GM12875 (cell line): ENCODE measurements at regions not wholly inside any gene's neighbourhood (a gene's known extent, or its start where the extent isn't known, plus 50 kb on each side); places are given as distances from the start of the nearest gene placed in this dataset.
"Not testable (repeated sequence)": the region's sequence is repeated elsewhere in the genome, so short reads cannot be mapped to it uniquely, and the experiment has no call there.

Source experiments
- H3K4me3 ChIP-seq: one replicate; pipeline ENCODE4 v1.5.1; 2011; ENCODE audit warnings: low read depth, low read length, control low read depth
- TF ChIP-seq, protein P1 (sequence below): IDR thresholded peaks from 2 replicates; pipeline ENCODE4 v1.5.1; 2011; ENCODE audit warnings: low read depth, mild to moderate bottlenecking, control low read depth, inconsistent platforms, low read length, moderate library complexity, borderline replicate concordance; ENCODE audit not compliant: insufficient read depth

DNA sequence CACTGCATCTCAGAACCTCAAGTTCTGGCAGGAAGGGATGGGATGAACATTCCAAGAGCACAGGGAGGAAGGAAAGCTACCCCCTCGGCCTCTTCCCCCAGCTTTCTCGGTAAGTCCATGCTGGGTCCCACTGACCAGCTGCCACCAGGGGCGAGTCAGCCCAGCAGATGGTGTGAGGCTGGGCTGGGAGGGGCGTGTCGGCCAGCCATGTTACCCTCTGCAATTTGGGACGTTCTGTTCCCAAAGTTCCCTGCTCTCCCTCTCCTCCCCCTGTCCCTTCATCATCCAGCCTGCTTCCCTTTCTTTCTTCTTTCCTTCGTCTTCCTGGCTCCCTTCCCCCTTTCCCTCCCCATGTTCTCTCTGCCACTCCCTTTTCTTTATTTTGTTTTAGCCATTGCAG, 74.3 kb upstream of the TNP1 start:
- TF ChIP-seq, protein P1, sequence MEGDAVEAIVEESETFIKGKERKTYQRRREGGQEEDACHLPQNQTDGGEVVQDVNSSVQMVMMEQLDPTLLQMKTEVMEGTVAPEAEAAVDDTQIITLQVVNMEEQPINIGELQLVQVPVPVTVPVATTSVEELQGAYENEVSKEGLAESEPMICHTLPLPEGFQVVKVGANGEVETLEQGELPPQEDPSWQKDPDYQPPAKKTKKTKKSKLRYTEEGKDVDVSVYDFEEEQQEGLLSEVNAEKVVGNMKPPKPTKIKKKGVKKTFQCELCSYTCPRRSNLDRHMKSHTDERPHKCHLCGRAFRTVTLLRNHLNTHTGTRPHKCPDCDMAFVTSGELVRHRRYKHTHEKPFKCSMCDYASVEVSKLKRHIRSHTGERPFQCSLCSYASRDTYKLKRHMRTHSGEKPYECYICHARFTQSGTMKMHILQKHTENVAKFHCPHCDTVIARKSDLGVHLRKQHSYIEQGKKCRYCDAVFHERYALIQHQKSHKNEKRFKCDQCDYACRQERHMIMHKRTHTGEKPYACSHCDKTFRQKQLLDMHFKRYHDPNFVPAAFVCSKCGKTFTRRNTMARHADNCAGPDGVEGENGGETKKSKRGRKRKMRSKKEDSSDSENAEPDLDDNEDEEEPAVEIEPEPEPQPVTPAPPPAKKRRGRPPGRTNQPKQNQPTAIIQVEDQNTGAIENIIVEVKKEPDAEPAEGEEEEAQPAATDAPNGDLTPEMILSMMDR = no peak

DNA sequence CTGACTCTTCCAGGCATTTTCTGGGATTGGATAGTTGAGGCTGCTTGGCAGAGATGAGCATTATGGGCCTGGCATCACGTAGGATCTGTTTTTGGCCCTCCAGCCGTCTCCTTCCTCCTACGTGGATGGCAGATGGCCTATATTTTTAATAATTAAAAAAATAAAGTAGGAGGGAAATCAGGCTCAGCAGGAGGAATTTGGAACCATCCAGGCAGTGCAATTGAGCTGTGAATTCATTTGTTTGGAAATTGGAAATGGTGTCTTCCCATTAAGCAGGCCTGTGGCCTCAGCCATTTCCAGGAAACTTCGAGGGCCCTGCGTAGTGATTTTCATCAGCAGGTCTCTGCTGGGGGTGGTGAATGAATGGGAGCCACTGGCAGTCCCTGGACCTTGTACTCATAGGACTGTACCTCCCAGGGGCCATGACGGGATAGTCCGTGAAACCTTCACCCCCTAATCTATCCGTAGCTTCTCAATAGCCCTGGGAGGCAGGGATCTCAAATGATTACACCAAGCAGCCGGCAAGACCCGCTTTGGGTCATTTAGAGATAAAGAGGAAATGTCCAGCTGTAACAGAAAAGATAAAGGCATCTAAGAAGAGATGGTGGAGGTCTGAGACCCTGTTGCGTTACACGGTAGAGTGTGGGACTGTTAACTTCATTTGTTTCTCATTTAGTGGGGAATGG, 73.1 kb upstream of the TNP1 start:
- no peak overlapping the region for H3K4me3 ChIP-seq
- TF ChIP-seq, protein P1 = no peak

More for the DNA sequence above, 74.3 kb upstream of the TNP1 start:
- H3K4me3 ChIP-seq = no peak overlapping the region

DNA sequence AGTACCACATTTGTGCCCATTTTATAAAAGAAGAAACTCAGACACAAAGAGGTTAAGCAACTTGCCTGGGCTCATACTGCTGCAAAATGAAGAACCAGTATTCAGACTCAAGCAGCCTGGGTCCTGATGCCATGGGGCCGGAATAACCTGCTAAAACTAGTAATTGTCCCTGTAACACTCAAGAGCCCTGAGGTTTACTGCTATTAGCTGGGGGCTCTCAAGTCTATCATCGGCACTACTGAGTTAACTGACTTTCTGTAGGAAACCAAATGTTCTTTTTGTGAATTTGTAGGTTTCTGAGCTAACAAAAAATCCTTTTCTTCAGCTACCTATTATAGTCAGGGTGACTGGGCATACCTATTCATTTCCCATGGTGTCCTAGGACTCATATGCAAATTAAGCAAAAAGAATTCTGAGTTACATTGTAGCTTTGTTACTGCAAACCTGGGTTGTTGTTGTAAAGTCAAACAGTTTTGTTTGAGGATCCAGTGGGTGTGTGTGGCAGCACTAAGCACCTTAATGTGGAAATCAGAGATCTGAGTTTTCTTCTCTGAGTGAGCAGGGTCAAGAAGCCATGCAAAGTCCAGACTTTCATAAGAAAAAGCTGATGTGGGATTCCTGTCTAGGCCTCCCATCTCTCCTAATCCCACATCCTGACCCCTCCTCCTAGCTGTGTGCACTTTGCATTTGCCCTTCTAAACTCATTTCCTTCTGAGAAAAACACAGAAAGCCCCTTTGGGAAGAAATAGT, 72.4 kb upstream of the TNP1 start:
- TF ChIP-seq, protein P1 = no peak
- no peak overlapping the region for H3K4me3 ChIP-seq

DNA sequence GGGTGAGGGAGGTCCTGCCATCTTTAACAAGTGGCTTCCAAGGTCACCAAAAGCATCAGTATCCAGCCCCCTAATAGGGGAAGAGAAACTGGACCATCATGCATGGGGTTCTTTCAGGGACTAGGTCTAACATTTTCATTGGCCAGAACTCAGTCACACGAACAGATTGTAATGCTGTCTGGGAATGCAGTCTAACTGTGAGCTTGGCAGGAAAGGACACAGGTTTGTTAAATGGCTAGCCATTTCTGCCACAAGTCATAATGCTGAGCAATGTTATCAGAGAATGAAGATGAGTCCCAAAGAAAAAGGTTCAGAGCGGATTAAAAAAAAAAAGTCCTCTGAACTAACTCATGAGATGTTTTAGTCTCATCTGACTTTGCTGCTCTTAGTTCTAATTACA, 70.9 kb upstream of the TNP1 start:
- H3K4me3 ChIP-seq = no peak overlapping the region
- TF ChIP-seq, protein P1 = no peak

DNA sequence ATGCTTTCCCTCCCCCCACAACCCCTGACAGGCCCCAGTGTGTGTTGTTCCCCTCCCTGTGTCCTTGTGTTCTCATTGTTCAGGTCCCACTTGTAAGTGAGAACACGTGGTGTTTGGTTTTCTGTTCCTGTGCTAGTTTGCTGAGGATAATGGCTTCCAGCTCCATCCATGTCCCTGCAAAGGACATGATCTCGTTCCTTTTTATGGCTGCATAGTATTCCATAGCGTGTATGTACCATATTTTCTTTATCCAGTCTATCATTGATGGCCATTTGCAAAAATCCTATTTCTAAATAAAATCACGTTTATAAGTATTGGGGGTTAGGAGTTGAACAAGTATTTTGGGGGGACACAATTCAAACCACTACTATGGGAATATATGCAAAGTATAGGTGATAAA, 69.5 kb upstream of the TNP1 start:
- not testable (repeated sequence) for H3K4me3 ChIP-seq

DNA sequence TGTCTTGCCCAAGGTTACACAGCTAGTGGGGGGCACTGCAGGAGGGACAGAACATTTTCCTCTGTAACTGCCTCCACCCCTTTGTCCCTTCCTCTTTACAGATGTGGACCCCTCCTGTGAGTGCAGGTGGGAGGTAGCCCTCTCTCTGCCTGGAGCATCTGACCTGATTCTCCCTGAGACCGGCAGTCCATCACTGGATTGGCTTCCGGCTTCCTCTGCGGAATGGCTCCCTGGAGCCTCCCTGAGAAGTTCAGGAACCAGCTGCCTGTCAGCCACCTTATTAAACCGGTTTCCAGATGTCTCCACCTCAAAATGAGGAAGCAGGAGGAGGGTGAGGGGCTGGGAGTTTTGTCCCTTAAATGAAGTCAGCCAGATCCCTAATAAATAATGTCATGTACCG, 67.3 kb upstream of the TNP1 start:
- no peak overlapping the region for H3K4me3 ChIP-seq
- TF ChIP-seq, protein P1 = no peak

DNA sequence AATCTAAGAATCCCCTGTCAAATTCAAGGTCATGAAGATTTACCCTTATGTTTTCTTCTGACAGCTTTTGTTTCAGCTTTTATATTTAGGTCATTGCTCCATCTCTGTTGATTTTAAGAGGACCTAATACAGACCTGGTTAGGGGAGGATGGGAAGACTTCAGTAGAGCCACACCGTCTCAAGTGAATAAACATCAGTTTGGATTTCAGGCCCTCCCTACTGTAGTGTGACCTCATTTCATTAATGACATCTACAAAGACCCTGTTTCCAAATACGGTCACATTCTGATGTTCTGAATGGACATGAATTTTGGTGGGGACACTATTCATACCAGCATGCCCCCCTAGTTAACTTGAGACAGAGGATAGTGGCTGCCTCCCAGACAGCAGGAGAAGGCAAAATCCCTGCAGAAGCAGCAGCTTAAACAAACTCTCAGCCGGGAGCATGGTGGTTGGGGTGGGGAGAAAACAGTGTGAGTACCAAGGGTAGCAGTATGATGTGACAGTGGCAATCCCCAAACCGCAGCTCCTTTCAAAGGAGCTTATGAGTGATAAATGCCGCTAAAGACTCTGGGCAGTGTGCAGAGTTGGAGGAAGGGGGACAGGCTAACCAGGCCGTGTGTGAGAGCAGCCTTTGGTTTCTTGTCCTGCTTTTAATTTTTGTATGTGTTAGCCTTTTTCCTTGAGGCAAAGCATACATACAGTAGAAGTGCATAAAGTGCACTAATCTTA, 65.9 kb upstream of the TNP1 start:
- no peak overlapping the region for H3K4me3 ChIP-seq
- TF ChIP-seq, protein P1 = no peak
